Common myeloid progenitor, CD34-positive (primary cell): ENCODE measurements at regions not wholly inside any gene's neighbourhood (a gene's known extent, or its start where the extent isn't known, plus 50 kb on each side); places are given as distances from the start of the nearest gene placed in this dataset.

Experiments
- CTCF ChIA-PET: fragments of 350-600 bp; sonication (Branson Sonifier 250); formaldehyde crosslinking; loops from one replicate; lab custom pipeline; 2021; ENCODE audit warnings: antibody characterized with exemption; lab: Charles Lee
- POLR2A ChIA-PET: fragments of 350-600 bp; sonication (Branson Sonifier 250); formaldehyde crosslinking; loops from one replicate; lab custom pipeline; 2021; ENCODE audit warnings: antibody characterized with exemption; lab: Charles Lee
- DNase-seq, 3 donors: peaks; one replicate each; pipeline versions ENCODE4 v3.0.0 to v3.0.0-alpha.2; 2013
- H3K27ac ChIP-seq, 2 experiments: 1 replicate in 1 of 2; 2 replicates in 1 of 2; pipeline ENCODE4 v1.7.0; 2013; ENCODE audit warnings: inconsistent platforms in 2 of 2, low read length in 2 of 2, mild to moderate bottlenecking in 2 of 2, low read depth in 1 of 2, moderate library complexity in 1 of 2; ENCODE audit not compliant: severe bottlenecking in 2 of 2, insufficient read depth in 1 of 2, poor library complexity in 1 of 2
- H3K27me3 ChIP-seq, 5 experiments: replicated peaks in 2 of 5; 1 replicate in 3 of 5; 2 replicates in 2 of 5; pipeline versions ENCODE4 v1.6.1 to v1.7.0; 2013; ENCODE audit warnings: low read length in 4 of 5, mild to moderate bottlenecking in 2 of 5, moderate library complexity in 2 of 5, inconsistent platforms in 1 of 5; ENCODE audit not compliant: insufficient read depth in 5 of 5, control insufficient read depth in 4 of 5
- H3K36me3 ChIP-seq, 4 experiments: 1 replicate in 2 of 4; 2 replicates in 2 of 4; pipeline versions ENCODE4 v1.6.1 to v1.7.0; 2013; ENCODE audit warnings: low read length in 3 of 4, control low read depth in 1 of 4, mild to moderate bottlenecking in 1 of 4; ENCODE audit not compliant: control insufficient read depth in 4 of 4, insufficient read depth in 4 of 4
- H3K4me1 ChIP-seq, 4 experiments: 1 replicate in 3 of 4; 2 replicates in 1 of 4; pipeline versions ENCODE4 v1.6.1 to v1.7.1; 2013; ENCODE audit warnings: low read length in 3 of 4, mild to moderate bottlenecking in 3 of 4, control low read depth in 1 of 4, inconsistent platforms in 1 of 4, moderate library complexity in 1 of 4; ENCODE audit not compliant: control insufficient read depth in 4 of 4, insufficient read depth in 4 of 4; ENCODE audit errors: control extremely low read depth in 1 of 4
- H3K4me3 ChIP-seq, 7 experiments: 1 replicate in 4 of 7; 2 replicates in 3 of 7; pipeline versions ENCODE4 v1.5.1 to v1.7.0; 2013; ENCODE audit warnings: mild to moderate bottlenecking in 7 of 7, low read length in 6 of 7, moderate library complexity in 6 of 7, inconsistent platforms in 2 of 7, low read depth in 2 of 7, control low read depth in 1 of 7; ENCODE audit not compliant: insufficient read depth in 4 of 7, control insufficient read depth in 1 of 7; ENCODE audit errors: extremely low read depth in 1 of 7
- H3K9me3 ChIP-seq, 5 experiments: 1 replicate in 4 of 5; 2 replicates in 1 of 5; pipeline versions ENCODE4 v1.6.1 to v1.7.1; 2013; ENCODE audit warnings: low read length in 4 of 5, mild to moderate bottlenecking in 2 of 5, inconsistent platforms in 1 of 5, low read depth in 1 of 5, moderate library complexity in 1 of 5; ENCODE audit not compliant: control insufficient read depth in 4 of 5, insufficient read depth in 2 of 5; ENCODE audit errors: control extremely low read depth in 1 of 5
- WGBS: methylation state at CpG from one replicate; pipeline ENCODE4 v1.1.5; 2013; ENCODE audit not compliant: insufficient coverage; 5-methylcytosine and 5-hydroxymethylcytosine counted together

- ChIA-PET CTCF (interaction anchor here (0.6 kb wide), 1 partner anchor 250 kb away, joined by 3 read pairs; no protein-coding TSS in a partner anchor), POLR2A (no interaction called here)
- no peak for DNase-seq
- Histone ChIP-seq H3K27ac (no peak overlapping the region), H3K4me3 (no peak overlapping the region), H3K9me3 (peaks cover 0 to 7% (median 2%) of the 10 kb centered on the region in 5 experiments), H3K4me1 (peaks cover 0 to 4% (median 0%) of the 10 kb centered on the region in 4 experiments), H3K27me3 (no peaks in the 10 kb centered on the region), H3K36me3 (no peaks in the 10 kb centered on the region)
Measured at GRCh38 chr6:120357447-120357846, 976.8 kb downstream of the TBC1D32 start.

DNA sequence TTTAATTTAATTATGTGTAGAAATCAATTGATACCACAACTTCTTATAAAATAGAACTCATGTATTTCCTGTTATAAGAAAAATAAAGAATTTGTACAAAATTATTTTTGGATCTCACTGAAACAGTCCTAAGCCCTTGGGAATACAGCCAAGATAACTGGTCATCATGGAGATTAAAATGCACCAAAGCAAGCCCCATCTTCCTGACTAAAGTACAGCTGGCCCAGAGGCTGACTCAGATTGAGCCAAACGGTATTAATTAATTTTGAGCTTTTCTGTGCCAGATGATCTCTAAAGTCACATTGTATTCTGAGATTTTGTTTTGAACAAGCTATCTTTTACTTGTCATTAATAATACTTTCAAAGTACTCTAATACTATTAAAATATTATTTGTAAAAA lies 978.5 kb downstream of the TBC1D32 start:
- no CpG with 5 or more reads among the region's 1 CpG for WGBS
- H3K4me3 ChIP-seq: no peak overlapping the region
- POLR2A ChIA-PET: no interaction called here

DNA sequence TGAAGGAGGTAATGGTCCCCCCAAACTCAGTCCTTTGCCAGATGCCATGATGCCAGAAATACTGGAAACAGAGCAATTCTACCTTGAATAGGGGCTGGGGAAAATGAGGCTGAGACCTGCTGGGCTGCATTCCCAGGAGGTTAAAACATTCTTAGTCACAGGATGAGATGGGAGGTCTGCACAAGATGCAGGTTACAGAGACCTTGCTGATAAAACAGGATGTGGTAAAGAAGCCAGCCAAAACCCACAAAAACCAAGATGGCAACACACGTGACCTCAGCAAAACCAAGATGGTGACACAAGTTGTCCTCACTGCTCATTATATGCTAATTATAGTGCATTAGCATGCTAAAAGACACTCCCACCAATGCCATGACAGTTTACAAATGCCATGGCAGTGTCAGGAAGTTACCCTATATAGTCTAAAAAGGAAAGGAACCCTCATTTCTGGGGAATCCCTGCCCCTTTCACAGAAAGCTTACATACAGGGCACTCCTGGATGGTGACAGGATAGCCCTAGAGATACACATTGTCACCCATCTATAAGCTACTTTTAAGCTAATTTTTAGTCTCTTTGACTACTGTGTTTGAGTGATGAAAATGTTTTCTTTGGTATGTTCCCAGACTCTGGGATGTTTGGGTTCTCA lies 979.7 kb downstream of the TBC1D32 start:
- no peaks in the 10 kb centered on the region for H3K36me3 ChIP-seq
- no peaks in the 10 kb centered on the region for H3K27me3 ChIP-seq
- H3K4me3 ChIP-seq: no peak overlapping the region
- no peak overlapping the region for H3K27ac ChIP-seq
- H3K9me3 ChIP-seq: peaks cover 0 to 7% (median 0%) of the 10 kb centered on the region in 5 experiments
- CTCF ChIA-PET: no interaction called here
- POLR2A ChIA-PET: no interaction called here
- peak in 1 of 3 donors; percentile 8 for DNase-seq
- WGBS: no CpG with 5 or more reads among the region's 1 CpG
- peaks cover 0 to 4% (median 0%) of the 10 kb centered on the region in 4 experiments for H3K4me1 ChIP-seq

More for the DNA sequence above, 978.5 kb downstream of the TBC1D32 start:
- CTCF ChIA-PET: no interaction called here
- Histone ChIP-seq H3K27me3 (no peaks in the 10 kb centered on the region), H3K9me3 (peaks cover 0 to 7% (median 2%) of the 10 kb centered on the region in 5 experiments), H3K4me1 (peaks cover 0 to 4% (median 0%) of the 10 kb centered on the region in 4 experiments), H3K27ac (no peak overlapping the region), H3K36me3 (no peaks in the 10 kb centered on the region)
- no peak for DNase-seq

DNA sequence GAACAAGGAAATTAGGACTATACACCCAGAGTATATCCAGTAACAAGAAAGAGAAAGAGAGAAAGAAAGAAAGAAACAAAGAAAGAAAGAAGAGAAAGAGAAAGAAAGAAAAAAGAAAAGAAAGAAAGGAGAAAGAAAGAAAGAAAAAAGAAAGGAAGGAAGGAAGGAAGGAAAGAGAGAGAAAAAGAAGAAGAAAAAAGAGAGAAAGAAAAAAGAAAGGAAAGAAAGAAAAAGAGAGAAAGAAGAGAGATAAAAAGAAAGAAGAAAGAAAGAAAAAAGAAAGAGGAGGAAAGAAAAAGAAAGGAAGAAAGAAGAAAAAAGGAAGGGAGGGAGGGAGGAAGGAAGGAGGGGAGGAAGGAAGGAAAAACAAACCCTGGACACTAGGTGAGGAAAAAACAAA lies 981.8 kb downstream of the TBC1D32 start:
- no peaks in the 10 kb centered on the region for H3K9me3 ChIP-seq
- H3K4me3 ChIP-seq: no peak overlapping the region
- POLR2A ChIA-PET: no interaction called here
- no peaks in the 10 kb centered on the region for H3K27me3 ChIP-seq
- DNase-seq: no peak
- no peak overlapping the region for H3K27ac ChIP-seq
- no peaks in the 10 kb centered on the region for H3K36me3 ChIP-seq
- H3K4me1 ChIP-seq: peaks cover 0 to 4% (median 0%) of the 10 kb centered on the region in 4 experiments
- CTCF ChIA-PET: no interaction called here

- no peaks in the 10 kb centered on the region for H3K4me1 ChIP-seq
- WGBS: 95% methylated on average over 2 of the region's 2 CpGs
Measured at GRCh38 chr6:120348926-120349325, 985.4 kb downstream of the TBC1D32 start.

GRCh38 chr6:120328521-120328920 lies 979.0 kb upstream of the MAN1A1 start:
- H3K4me3 ChIP-seq: no peak overlapping the region
- H3K27me3 ChIP-seq: no peaks in the 10 kb centered on the region
- POLR2A ChIA-PET: no interaction called here
- no peaks in the 10 kb centered on the region for H3K4me1 ChIP-seq
- CTCF ChIA-PET: no interaction called here
- no peaks in the 10 kb centered on the region for H3K36me3 ChIP-seq
- no CpG with 5 or more reads among the region's 1 CpG for WGBS
- no peaks in the 10 kb centered on the region for H3K9me3 ChIP-seq
- DNase-seq: no peak
- no peak overlapping the region for H3K27ac ChIP-seq

More at GRCh38 chr6:120348926-120349325, 985.4 kb downstream of the TBC1D32 start:
- DNase-seq: no peak
- Histone ChIP-seq H3K36me3 (no peaks in the 10 kb centered on the region), H3K4me3 (no peak overlapping the region), H3K27ac (no peak overlapping the region), H3K9me3 (no peaks in the 10 kb centered on the region), H3K27me3 (no peaks in the 10 kb centered on the region)
- CTCF ChIA-PET: no interaction called here
- POLR2A ChIA-PET: no interaction called here

DNA sequence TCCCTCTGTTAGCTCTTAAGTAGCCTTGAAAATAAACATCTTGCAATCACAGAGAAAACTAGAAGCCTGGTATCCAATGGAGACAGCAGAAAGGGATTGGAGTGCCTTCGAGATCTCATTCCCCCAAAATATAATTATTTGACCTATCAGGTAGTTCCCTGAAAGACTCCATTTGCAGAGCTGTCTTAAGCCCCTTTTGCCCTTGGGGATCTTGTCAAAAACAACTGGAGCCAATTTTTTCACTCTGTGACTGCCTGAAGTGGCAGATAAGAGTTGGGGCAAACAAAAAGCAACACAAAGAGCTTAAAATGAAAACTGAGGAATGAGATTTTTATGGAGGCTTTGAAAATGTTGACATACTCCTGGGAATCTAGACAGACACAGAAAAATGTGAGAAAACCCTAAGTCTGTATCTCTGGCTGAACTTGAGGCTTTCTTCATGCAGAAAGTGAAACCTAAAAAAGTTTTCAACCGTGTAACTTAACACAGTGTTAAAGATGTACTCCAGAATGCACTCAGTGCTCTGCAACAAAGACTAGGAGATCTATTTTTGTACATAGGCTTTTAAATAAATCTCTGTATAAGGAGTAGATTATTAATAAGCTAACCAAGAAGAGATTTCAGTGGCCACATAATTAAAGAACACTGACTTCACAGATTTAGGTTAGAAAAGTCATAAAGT lies 971.1 kb upstream of the MAN1A1 start:
- CTCF ChIA-PET: no interaction called here

More for the DNA sequence above, 971.1 kb upstream of the MAN1A1 start:
- Histone ChIP-seq H3K9me3 (peaks cover 0 to 2% (median 0%) of the 10 kb centered on the region in 5 experiments), H3K36me3 (no peaks in the 10 kb centered on the region), H3K4me1 (no peaks in the 10 kb centered on the region), H3K4me3 (no peak overlapping the region), H3K27ac (no peak overlapping the region), H3K27me3 (no peaks in the 10 kb centered on the region)
- no peak for DNase-seq
- WGBS: 88% methylated on average over 1 of the region's 2 CpGs
- POLR2A ChIA-PET: no interaction called here
